ENCODE measurements at regions not wholly inside any gene's neighbourhood (a gene's known extent, or its start where the extent isn't known, plus 50 kb on each side); places are given as distances from the start of the nearest gene placed in this dataset.

GRCh38 chr9:32326146-32326545, 58.3 kb upstream of the ACO1 start:
- no peak for DNase-seq

DNA sequence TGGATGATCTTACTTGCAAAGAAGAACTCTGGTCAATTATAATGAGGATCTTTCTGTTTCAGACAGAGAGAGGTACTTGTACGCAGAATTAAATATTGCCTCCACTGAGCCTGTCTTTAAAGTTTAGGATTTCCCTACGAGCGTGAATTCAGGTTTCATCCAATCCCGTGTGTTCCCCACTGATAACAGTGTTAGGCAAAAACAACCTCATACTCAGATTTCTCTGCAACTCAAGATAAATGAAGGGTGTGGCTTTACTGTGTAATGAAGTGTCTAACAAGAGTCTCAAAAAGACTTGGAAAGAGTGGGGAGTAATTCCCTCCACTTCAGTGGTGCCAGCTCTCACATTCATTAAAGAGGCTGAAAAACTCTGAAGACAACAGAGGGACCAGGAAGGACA, 53.2 kb upstream of the ACO1 start:
- DNase-seq: no peak

GRCh38 chr9:32334112-32334511, 50.3 kb upstream of the ACO1 start:
- no peak for DNase-seq

Measured in NCI-H82 (cell line).